ENCODE measurements at regions not wholly inside any gene's neighbourhood (a gene's known extent, or its start where the extent isn't known, plus 50 kb on each side); places are given as distances from the start of the nearest gene placed in this dataset.

DNA sequence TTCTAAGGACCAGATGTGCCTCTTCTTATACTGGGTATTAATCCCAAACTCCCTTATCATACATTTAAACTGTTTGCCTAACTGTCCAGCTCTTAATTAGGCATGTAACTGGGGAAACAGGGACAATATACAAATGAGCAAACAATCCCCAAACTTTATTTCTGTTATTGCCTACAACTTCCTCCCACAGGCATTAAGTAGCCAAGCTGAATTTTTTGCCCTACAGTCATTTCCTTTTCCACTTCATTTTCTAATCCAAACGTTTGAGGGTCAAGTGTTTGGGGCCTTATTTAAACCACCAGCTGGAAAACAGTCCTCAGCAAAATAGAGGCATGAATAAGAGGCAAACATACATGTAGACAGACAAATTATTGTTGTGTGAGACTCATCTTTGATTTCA lies 77.4 kb upstream of the CCL2 start:
- TF ChIP-seq, protein P1, sequence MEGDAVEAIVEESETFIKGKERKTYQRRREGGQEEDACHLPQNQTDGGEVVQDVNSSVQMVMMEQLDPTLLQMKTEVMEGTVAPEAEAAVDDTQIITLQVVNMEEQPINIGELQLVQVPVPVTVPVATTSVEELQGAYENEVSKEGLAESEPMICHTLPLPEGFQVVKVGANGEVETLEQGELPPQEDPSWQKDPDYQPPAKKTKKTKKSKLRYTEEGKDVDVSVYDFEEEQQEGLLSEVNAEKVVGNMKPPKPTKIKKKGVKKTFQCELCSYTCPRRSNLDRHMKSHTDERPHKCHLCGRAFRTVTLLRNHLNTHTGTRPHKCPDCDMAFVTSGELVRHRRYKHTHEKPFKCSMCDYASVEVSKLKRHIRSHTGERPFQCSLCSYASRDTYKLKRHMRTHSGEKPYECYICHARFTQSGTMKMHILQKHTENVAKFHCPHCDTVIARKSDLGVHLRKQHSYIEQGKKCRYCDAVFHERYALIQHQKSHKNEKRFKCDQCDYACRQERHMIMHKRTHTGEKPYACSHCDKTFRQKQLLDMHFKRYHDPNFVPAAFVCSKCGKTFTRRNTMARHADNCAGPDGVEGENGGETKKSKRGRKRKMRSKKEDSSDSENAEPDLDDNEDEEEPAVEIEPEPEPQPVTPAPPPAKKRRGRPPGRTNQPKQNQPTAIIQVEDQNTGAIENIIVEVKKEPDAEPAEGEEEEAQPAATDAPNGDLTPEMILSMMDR (conservative IDR thresholded peaks at IDR 0.05), result no peak
- TF ChIP-seq ZFX (IDR thresholded peaks at IDR 0.05), result no peak
